Coronary artery (tissue), 2 donors: ENCODE measurements at regions not wholly inside any gene's neighbourhood (a gene's known extent, or its start where the extent isn't known, plus 50 kb on each side); places are given as distances from the start of the nearest gene placed in this dataset.
"Not testable (repeated sequence)": the region's sequence is repeated elsewhere in the genome, so short reads cannot be mapped to it uniquely, and the experiment has no call there.

Source experiments
- DNase-seq: peaks from one replicate; pipeline ENCODE4 v3.0.0-alpha.2; 2017; ENCODE audit warnings: low spot score
- H3K27ac ChIP-seq, 2 donors: fragments of 200-600 bp; sonication (generic); one replicate each; pipeline ENCODE4 v1.5.1; 2016 to 2019
- H3K4me3 ChIP-seq: fragments of 200-600 bp; sonication (generic); 2 replicates; pipeline ENCODE4 v1.5.1; 2016; ENCODE audit warnings: mild to moderate bottlenecking, moderate library complexity
- TF ChIP-seq, protein P1 (sequence below): fragments of 200-600 bp; sonication (generic); IDR thresholded peaks from one replicate; pipeline ENCODE4 v1.5.1; 2019; ENCODE audit warnings: antibody characterized with exemption

GRCh38 chr17:73841431-73842060, 197.3 kb upstream of the SDK2 start:
- H3K4me3 ChIP-seq, result no peak overlapping the region
- no peak for DNase-seq
- TF ChIP-seq, protein P1, sequence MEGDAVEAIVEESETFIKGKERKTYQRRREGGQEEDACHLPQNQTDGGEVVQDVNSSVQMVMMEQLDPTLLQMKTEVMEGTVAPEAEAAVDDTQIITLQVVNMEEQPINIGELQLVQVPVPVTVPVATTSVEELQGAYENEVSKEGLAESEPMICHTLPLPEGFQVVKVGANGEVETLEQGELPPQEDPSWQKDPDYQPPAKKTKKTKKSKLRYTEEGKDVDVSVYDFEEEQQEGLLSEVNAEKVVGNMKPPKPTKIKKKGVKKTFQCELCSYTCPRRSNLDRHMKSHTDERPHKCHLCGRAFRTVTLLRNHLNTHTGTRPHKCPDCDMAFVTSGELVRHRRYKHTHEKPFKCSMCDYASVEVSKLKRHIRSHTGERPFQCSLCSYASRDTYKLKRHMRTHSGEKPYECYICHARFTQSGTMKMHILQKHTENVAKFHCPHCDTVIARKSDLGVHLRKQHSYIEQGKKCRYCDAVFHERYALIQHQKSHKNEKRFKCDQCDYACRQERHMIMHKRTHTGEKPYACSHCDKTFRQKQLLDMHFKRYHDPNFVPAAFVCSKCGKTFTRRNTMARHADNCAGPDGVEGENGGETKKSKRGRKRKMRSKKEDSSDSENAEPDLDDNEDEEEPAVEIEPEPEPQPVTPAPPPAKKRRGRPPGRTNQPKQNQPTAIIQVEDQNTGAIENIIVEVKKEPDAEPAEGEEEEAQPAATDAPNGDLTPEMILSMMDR, result no peak

DNA sequence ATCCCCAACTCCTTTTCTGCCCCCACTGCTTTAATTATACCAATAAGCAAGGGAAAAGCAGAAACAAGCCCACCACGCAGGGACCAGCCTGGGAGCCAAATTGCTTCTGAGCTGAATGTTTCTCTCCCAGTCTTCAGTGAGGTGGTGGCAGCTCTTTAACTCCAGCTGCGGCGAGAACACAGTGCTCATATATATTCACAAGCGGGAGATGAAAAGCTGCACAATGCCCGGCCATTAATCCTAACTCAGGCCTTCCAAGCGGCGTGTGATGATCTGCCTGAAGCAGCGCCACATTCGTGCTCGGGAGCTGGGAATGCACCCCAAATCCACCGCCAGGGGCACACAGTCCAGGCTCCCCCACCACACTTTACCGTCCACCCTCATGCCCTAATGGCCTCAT, 203.7 kb upstream of the SDK2 start:
- Histone ChIP-seq H3K27ac (no peak overlapping the region), H3K4me3 (no peak overlapping the region)
- TF ChIP-seq, protein P1, result no peak
- no peak for DNase-seq

More at GRCh38 chr17:73841431-73842060, 197.3 kb upstream of the SDK2 start:
- H3K27ac ChIP-seq, result no peak overlapping the region

- Histone ChIP-seq H3K4me3 (no peak overlapping the region), H3K27ac (no peak overlapping the region)
- DNase-seq, result no peak
- TF ChIP-seq, protein P1, result no peak
Observed at GRCh38 chr17:73850426-73850825, 206.2 kb upstream of the SDK2 start.

DNA sequence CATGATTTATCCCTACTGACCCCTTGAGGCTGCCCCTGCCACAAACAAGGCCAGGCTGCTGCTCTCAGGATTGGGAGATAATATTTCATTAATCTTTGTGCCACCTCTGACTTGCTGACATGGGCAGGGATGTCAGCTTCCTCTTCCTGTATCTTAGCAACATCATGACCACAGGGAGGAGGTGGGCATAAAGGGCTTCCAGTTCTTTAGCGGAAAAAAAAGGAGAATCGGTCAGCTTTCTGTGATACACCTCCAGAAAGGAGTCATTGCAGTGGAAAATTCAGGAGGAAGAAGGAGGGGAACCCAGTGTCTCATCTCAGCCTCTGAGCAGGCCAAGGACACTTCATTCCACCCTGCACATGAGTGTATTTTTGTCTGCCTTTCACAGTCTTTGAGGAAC, 206.8 kb upstream of the SDK2 start:
- Histone ChIP-seq H3K4me3 (no peak overlapping the region), H3K27ac (no peak overlapping the region)
- TF ChIP-seq, protein P1, result no peak
- no peak for DNase-seq

GRCh38 chr17:73851921-73852320, 207.7 kb upstream of the SDK2 start:
- no peak overlapping the region for H3K4me3 ChIP-seq
- no peak for DNase-seq
- H3K27ac ChIP-seq, result no peak overlapping the region
- TF ChIP-seq, protein P1, result no peak

GRCh38 chr17:73855720-73856333, 211.6 kb upstream of the SDK2 start:
- no peak for DNase-seq
- no peak overlapping the region for H3K27ac ChIP-seq
- H3K4me3 ChIP-seq, result no peak overlapping the region
- TF ChIP-seq, protein P1, result no peak

DNA sequence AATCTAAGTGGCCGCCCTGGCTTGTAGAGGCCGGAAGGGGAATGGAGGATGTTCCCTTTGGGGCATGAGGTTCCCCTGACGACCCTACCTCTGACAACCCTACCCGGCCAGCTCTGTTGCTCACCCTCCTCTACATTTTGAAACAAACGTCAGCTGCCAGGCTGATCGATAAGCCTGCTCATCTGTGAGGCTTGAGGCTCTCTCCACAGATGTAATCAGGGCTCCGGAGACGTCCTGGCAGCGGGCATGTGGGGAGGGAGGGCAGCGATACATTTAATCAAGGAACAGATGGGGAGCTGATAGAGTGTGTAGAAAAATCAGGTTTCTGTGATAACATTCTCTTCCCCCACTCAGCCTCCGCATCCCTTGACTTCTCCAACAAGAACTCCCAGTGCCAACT, 212.3 kb upstream of the SDK2 start:
- no peak for DNase-seq
- no peak overlapping the region for H3K4me3 ChIP-seq
- no peak overlapping the region for H3K27ac ChIP-seq
- TF ChIP-seq, protein P1, result no peak

DNA sequence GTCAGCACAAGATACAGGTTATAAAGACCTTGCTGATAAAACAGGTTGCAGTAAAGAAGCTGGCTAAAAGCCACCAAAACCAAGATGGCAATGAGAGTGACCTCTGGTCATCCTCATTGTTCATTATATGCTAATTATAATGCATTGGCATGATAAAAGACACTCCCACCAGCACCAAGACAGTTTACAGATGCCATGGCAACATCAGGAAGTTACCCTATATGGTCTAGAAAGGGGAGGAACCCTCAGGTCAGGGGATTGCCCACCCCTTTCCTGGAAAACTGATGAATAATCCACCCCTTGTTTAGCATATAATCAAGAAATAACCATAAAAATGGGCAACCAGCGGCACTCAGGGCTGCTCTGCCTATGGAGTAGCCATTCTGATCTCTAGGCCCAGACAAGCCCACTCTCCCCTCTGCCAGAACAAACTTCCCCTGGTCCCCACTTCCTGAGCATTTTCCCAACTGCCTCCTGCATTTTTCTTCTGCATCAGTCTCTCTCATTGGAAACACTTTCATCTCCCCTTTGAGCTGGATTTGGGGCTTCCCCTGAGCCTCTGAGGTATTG, 215.3 kb upstream of the SDK2 start:
- H3K27ac ChIP-seq, DNase-seq, H3K4me3 ChIP-seq: not testable (repeated sequence)
